IPS-18c (cell line): ENCODE measurements at regions not wholly inside any gene's neighbourhood (a gene's known extent, or its start where the extent isn't known, plus 50 kb on each side); places are given as distances from the start of the nearest gene placed in this dataset.

Source experiments
- H3K4me3 ChIP-seq: 2 replicates; pipeline ENCODE4 v1.7.0; 2013; ENCODE audit warnings: low read depth, mild to moderate bottlenecking, low read length, moderate library complexity; ENCODE audit not compliant: insufficient read depth
- H3K9me3 ChIP-seq: one replicate; pipeline ENCODE4 v1.6.1; 2013; ENCODE audit warnings: mild to moderate bottlenecking, low read length, moderate library complexity; ENCODE audit not compliant: control insufficient read depth, insufficient read depth

GRCh38 chr5:24788829-24789514 lies 144.2 kb upstream of the CDH10 start:
- no peak overlapping the region for H3K4me3 ChIP-seq
- H3K9me3 ChIP-seq, result no peaks in the 10 kb centered on the region

GRCh38 chr5:24786108-24786507 lies 141.3 kb upstream of the CDH10 start:
- Histone ChIP-seq H3K4me3 (no peak overlapping the region), H3K9me3 (no peaks in the 10 kb centered on the region)

DNA sequence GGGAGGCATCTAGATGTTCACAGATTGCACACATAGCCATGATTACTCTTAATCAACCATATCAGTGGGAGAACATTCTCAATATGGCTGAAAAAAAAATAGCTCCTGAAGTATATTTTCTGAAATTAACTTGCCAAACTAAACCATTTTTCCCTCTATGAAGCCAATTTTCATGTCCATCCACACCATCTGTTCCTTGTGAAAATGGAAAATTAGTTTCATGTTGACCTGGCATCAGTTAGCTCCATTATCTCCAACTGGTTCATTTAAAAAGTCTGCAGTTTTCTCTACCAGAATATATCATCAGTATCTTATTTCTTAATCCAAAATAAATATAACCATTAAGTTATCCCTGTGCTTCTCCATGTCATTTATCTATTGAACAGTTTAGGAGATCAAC lies 138.8 kb upstream of the CDH10 start:
- Histone ChIP-seq H3K4me3 (no peak overlapping the region), H3K9me3 (no peaks in the 10 kb centered on the region)

DNA sequence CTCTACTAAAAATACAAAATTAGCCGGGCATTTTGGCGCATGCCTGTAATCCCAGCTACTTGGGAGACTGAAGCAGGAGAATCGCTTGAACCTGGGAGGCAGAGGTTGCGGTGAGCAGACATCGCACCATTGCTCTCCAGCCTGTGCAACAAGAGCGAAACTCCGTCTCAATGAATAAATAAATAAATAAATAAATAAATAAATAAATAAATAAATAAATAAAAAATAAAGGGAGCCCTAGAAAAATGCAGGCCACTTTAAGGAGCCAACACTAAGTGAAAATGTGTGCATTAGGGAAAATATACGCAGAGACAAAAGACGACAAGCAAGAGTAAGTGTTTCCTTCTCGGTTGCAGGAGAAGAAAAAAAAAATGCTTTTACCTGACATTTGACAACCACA lies 132.6 kb upstream of the CDH10 start:
- no peak overlapping the region for H3K4me3 ChIP-seq
- H3K9me3 ChIP-seq, result no peaks in the 10 kb centered on the region

DNA sequence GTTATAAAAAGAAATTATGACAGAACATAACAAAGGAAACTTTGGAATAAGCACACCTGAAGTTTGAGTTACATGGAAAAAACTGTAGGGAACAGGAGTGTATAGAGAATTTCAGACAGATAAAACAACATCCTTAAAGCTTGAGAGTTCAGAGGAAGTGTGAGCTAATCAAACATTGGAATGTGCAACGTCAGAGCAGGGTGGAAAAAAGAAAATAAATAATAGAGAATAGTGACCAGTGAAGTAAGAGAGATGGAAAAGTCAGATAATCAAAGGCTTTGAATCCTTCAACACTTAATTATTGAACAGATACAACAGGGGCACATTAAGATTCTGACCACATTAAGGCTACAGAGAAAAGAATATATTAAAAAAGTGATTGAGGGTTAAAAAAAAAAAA lies 128.5 kb upstream of the CDH10 start:
- Histone ChIP-seq H3K4me3 (no peak overlapping the region), H3K9me3 (no peaks in the 10 kb centered on the region)

GRCh38 chr5:24767086-24767485 lies 122.3 kb upstream of the CDH10 start:
- Histone ChIP-seq H3K9me3 (no peaks in the 10 kb centered on the region), H3K4me3 (no peak overlapping the region)

DNA sequence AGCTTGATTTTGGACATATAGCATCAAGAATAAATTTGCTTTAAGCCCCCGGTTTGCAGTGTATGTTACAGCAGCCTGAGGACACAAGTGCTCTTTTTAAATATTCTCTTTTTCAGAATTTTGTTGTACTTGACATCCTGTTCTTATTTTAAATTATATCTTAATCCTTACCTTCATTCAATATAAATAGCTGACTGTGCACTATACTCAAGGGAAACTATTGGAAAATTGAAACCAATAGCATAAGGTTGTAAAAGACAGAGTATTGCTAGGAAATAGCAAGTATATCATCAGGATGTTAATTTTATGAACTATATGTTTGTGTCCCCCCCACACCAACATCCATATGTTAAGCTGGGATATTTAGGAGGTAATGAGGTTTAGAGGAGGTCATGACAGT lies 120.4 kb upstream of the CDH10 start:
- peaks cover 4% of the 10 kb centered on the region for H3K9me3 ChIP-seq

GRCh38 chr5:24750355-24750754 lies 105.6 kb upstream of the CDH10 start:
- no peaks in the 10 kb centered on the region for H3K9me3 ChIP-seq
- no peak overlapping the region for H3K4me3 ChIP-seq

More for the DNA sequence above, 120.4 kb upstream of the CDH10 start:
- no peak overlapping the region for H3K4me3 ChIP-seq

DNA sequence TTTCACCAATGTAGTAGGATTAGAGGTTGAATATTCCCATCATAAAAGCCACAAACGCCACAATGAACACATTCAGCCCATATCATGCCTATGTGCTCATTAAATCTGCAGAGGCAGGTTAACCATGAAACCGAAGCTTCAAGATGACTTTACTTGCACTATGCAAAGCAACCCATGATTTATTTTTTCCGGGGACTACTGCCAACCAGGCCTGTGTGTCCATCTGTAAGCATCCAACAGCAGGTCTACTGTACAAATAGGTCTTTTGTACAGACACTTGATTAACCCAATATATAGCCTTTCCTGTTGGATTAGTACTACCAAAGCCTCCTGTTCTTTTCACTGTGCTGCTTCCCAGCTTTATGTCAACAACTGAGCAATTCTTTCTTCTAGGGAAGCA lies 104.9 kb upstream of the CDH10 start:
- H3K9me3 ChIP-seq, result no peaks in the 10 kb centered on the region

GRCh38 chr5:24747327-24747726 lies 102.5 kb upstream of the CDH10 start:
- H3K9me3 ChIP-seq, result no peaks in the 10 kb centered on the region

More for the DNA sequence above, 104.9 kb upstream of the CDH10 start:
- no peak overlapping the region for H3K4me3 ChIP-seq

DNA sequence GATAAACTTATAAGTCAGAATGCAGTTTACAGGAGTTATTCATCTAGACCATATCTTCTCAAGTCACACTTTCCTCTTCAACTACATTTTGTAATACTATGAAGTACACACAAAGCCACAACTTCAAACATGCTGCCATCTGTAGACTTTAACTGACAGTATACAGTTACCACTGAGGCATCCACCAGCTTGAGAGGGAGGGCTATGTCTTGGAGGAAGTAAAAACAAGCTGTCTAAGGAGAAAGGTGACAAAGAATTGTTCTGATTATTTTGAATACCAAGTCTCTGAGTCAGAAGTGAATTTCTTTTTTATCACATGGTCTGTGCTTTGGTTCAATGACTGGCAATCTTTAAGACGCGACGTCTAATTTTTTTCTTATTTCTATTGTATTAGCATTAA lies 97.6 kb upstream of the CDH10 start:
- Histone ChIP-seq H3K4me3 (no peak overlapping the region), H3K9me3 (no peaks in the 10 kb centered on the region)

More at GRCh38 chr5:24747327-24747726, 102.5 kb upstream of the CDH10 start:
- H3K4me3 ChIP-seq, result no peak overlapping the region

DNA sequence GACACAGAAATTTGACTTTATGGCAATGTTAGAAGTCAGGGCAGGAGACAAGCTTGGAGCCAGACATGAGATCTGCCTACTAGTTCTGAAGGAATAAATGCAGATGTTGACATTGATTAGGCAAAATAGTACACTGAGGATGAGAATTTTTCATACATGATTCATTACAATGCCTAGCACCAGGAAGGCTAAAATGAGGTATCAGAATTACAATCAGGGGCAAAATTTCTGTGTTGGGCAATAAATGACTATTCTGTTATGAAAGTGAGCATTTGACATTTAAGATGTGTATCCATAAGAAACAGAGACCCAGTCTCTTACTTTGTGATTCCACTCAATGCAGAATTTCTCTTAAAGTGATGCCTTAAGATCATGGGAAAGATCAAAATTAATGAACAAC lies 92.4 kb upstream of the CDH10 start:
- Histone ChIP-seq H3K9me3 (no peaks in the 10 kb centered on the region), H3K4me3 (no peak overlapping the region)

DNA sequence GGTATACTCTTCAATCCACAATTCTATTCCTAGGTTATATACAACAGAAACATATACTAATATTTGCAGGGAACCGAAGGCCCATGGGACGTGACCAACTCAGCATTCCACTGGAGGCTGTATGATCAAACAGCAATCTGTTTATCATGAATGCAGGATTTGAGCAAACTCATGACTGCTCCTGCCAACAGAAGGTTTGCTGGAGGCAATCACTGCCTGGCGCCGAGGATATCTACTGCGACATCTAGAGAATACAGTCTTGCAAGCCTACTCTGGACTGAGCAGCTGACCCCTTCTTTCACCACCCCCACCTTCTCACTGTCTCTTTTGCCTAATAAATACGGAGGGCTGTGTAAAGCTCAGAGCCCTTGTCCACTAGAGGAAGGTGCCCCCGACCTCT lies 90.5 kb upstream of the CDH10 start:
- H3K4me3 ChIP-seq, result no peak overlapping the region
- H3K9me3 ChIP-seq, result no peaks in the 10 kb centered on the region

DNA sequence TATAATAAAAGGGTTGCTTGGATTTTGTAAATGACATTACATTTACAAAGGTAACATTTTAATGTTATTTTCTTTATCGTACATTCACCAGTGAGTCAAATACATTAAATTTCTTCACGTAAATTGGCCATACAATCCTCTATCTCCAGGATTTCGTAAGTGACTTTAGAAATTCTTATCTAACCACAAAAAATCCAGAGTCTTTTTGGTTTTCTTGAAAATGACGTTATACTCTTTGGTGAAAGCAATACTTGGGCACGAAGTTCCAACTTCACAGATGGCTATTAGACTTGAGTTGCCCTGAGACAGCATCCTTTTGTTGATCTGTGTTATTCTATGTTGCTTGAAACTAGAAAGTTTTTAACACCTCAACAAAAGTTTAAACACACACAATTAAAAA lies 87.4 kb upstream of the CDH10 start:
- Histone ChIP-seq H3K4me3 (no peak overlapping the region), H3K9me3 (no peaks in the 10 kb centered on the region)

- H3K4me3 ChIP-seq, result no peak overlapping the region
- H3K9me3 ChIP-seq, result no peaks in the 10 kb centered on the region
Measured at GRCh38 chr5:24720743-24721142, 76.0 kb upstream of the CDH10 start.

DNA sequence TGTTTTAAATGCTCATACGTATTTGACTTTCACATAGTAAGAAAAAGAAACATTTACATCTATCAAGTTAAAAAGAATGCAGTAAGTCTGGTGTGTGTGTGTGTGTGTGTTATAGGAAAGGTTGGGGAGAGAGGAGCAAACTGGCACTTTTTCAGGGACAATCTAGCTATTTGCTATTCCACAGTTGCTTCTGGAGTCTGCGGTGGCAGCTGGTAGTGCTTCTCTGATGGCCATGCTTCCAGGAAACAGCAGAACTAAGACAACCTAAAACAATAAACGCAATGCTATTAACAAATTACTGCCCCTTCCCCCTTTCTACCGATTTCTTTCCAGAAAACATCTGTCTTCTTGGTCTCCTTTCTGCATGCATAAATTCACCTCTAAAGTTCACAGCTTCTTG lies 70.0 kb upstream of the CDH10 start:
- H3K9me3 ChIP-seq, result no peaks in the 10 kb centered on the region
- H3K4me3 ChIP-seq, result no peak overlapping the region

GRCh38 chr5:24712947-24713346 lies 68.2 kb upstream of the CDH10 start:
- no peak overlapping the region for H3K4me3 ChIP-seq

DNA sequence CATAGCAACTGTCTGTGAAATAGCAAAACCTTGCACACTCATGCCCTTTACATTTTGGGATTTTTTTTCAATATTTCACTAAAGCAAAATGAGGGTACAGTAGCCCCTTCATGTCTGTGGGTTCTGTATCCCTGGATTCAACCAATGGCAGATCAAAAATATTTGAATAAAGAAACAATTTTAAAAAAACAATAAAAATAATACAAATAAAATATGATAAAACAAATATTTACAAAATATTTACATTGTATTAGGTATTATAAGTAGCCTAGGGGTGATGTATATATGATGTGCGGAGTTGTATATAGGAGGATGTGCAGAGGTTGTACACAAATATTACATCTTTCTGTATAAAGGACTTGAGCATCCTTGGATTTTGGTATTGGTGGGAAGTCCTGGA lies 67.3 kb upstream of the CDH10 start:
- Histone ChIP-seq H3K4me3 (no peak overlapping the region), H3K9me3 (no peaks in the 10 kb centered on the region)

More at GRCh38 chr5:24712947-24713346, 68.2 kb upstream of the CDH10 start:
- H3K9me3 ChIP-seq, result no peaks in the 10 kb centered on the region

DNA sequence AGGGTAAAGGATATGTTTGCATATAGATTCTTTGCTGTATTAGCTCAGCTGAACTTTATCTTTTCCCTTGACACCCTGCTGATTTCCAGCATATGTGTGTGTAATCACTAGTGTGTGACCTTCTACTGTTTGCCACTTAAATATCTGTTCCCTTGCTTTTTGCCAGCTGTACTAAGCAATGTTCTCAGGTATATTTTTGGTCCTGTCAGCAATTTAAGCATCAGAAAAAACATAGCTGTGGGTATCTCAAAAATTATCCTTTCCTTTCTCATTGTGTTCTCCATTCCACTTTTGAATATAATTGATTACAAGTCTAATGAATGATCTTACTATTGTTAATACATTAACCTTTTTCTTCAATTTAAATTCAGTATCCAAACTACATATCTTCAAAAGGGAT lies 59.2 kb upstream of the CDH10 start:
- Histone ChIP-seq H3K4me3 (no peak overlapping the region), H3K9me3 (no peaks in the 10 kb centered on the region)
